CD4-positive, alpha-beta T cell treated with Interferon gamma for 1 hour (primary cell): ENCODE measurements at regions not wholly inside any gene's neighbourhood (a gene's known extent, or its start where the extent isn't known, plus 50 kb on each side); places are given as distances from the start of the nearest gene placed in this dataset.
"Not testable (repeated sequence)": the region's sequence is repeated elsewhere in the genome, so short reads cannot be mapped to it uniquely, and the experiment has no call there.

Source experiments
- DNase-seq: peaks from one replicate; pipeline ENCODE4 v3.0.0-alpha.2; 2020

GRCh38 chr6:11320914-11321597 lies 88.6 kb upstream of the NEDD9 start:
- DNase-seq, result no peak

- DNase-seq, result no peak
These were observed 86.7 kb upstream of the NEDD9 start for GRCh38 chr6:11318835-11319813.

DNA sequence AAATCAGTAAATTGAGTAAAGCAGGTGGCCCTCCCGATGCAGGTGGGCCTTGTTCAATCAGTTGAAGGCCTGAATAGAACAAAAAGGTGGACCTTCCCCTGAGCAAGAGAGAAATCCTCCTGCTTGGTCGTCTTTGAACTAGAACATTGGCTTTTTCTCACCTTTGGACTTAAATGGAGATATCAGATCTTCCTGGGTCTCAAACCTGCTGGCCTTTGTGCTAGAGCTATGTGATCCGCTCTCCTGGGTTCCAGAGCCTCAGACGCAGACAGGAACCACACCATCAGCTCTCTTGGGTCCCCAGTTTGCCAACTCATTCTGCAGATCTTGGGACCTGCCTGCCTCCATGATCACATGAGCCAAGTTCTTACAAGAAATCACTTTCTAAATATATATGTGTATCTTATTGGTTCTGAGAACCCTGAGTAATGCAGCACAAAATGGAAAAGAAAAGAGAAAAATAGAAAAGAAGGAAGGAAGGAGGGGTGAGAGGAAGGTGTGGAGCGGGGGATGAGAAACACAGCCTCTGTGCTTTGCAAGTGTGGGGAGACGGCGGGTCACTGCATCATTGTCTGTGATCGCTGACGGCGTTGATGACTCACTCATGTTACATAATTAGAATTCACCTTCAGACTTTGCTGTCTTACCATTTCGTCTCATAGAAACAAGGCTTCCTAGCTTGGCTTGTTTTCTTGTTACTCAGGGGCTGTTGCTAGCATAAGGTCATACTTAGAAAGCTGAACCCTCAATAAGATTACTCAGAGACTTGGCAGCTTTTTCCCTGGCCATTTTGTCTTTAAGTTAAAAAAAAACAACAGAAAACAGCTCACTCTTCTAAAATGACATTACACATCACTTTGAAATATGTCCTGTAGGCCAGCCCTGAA lies 85.7 kb upstream of the NEDD9 start:
- DNase-seq, result peak; percentile 80

DNA sequence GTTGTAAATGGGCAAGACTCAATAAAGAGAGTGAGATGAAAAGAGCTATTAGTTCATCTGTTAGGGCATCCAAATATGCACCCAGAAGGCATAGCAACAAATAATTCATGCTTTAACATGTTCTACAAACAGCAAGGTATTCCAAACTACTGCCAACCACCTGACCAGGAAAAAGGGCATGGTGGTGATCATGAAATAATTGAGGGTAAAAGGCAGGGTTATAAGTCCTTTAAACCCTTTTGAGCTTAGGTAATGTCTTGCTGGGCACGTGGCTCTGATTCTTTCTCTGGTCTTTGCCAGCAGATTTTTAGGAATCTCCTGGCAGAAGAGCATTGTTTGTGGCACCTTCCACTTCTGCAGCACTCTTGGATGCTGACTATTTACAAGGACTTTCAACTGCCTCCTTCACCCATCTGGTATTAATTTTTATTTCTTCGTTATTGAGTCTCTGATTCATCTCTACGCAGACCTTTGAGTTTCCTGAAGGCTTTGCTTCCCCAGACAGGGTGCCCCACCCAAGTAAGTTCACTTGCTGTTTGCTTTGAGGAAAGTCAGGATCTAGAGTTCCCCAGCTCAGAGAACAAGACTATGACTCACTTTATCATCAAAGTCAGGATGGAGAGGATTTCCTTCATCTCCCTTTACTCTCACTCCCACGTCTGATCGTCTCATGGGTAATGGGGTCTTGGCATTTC lies 83.4 kb upstream of the NEDD9 start:
- no peak for DNase-seq

GRCh38 chr6:11313207-11313606 lies 80.7 kb upstream of the NEDD9 start:
- no peak for DNase-seq

DNA sequence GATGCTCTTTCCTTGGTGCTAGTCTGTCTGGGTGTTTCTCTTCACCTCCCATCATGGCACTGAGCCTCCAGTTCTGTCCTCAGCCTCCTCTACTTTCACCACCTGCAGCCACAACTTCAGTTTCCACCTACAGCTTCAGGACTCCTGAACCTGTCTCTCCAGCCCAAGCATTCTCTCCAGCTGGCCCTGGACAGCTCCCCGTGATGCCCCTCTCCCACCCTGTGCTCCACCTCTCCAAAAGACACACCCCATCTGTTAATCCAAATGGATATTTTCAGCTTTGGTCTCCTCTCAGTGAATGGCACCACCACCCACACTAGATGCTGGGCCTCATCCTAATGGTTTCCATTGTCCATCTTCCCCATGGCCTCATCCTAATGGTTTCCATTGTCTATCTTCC lies 79.5 kb upstream of the NEDD9 start:
- no peak for DNase-seq

DNA sequence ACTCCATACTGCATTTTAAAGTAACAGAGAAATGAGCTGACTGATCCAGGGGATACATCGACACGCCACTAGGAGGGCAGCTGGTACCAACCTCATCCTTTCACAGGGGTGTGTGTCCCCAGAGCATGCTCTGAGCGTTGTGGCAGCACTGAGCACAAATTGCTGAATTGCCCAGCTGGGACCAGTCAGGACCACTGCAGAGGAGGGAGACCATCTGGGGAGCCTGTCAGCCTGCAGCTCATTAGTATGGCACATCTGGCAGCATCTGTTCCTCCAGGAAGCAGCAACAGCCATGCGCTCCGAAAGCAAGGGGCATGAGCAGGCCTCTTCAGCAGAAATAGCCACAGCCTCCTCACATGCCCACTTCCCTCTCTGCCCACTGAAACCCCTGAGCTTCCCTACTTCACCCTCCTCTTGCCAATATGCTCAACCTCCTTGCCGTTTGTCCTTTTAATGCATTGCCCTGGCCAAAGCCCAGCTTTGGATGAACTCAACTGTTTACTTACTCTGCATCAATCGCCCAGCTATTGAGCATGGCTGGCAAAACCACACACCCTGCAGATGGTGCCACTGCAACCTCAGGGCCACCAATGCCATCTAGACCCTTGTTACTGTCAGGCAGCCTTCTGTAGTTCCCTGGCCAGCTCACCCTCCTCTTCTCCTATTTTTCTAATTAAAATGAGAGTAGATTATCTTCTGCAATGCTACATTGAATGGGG lies 77.6 kb upstream of the NEDD9 start:
- no peak for DNase-seq

GRCh38 chr6:11307226-11307625 lies 74.8 kb upstream of the NEDD9 start:
- DNase-seq, result no peak

GRCh38 chr6:11304946-11305345 lies 72.5 kb upstream of the NEDD9 start:
- DNase-seq, result no peak

DNA sequence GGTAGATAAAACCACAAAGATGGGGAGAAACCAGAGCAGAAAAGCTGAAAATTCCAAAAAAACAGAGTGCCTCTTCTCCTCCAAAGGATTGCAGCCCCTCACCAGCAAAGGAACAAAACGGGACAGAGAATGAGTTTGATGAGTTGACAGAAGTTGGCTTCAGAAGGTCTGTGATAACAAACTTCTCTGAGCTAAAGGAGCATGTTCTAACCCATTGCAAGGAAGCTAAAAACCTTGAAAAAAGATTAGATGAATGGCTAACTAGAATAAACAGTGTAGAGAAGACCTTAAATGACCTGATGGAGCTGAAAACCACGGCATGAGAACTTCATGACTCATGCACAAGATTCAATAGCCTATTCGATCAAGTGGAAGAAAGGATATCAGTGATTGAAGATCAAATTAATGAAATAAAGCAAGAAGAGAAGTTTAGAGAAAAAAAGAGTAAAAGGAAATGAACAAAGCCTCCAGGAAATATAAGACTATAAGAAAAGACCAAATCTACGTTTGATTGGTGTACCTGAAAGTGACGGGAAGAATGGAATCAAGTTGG lies 67.5 kb upstream of the NEDD9 start:
- DNase-seq, result not testable (repeated sequence)

DNA sequence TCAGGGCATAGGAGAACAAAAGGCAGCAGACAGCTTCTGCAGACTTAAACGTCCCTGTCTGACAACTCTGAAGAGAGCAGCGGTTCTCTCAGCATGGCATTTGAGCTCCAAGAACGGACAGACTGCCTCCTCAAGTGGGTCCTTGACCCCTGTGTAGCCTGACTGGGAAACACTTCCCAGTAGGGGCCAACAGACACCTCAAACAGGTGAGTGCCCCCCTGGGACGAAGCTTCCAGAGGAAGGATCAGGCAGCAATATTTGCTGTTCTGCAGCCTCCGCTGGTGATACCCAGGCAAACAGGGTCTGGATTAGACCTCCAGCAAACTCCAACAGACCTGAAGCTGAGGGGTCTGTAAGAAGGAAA lies 66.9 kb upstream of the NEDD9 start:
- not testable (repeated sequence) for DNase-seq

GRCh38 chr6:11298651-11299420 lies 66.4 kb upstream of the NEDD9 start:
- DNase-seq, result no peak

GRCh38 chr6:11297376-11297729 lies 64.9 kb upstream of the NEDD9 start:
- DNase-seq, result no peak

GRCh38 chr6:11296449-11297375 lies 64.2 kb upstream of the NEDD9 start:
- no peak for DNase-seq

DNA sequence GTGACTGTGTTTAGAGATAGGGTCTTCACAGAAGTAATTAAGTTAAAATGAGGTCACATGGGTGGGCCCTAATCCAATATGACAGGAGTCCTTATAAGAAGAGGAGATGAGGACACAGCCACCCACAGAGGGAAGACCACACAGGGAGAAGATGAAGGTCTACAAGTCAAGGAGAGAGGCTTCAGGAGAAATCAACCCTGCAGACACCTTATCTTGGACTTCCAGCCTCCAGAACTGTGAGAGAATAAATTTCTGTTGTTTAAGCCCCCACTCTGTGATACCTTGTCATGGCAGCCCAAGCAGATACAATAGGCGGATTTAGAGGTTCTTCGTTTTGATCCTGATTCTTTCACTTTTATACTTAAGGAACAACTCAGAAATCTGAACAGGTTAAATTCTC lies 63.5 kb upstream of the NEDD9 start:
- DNase-seq, result no peak

DNA sequence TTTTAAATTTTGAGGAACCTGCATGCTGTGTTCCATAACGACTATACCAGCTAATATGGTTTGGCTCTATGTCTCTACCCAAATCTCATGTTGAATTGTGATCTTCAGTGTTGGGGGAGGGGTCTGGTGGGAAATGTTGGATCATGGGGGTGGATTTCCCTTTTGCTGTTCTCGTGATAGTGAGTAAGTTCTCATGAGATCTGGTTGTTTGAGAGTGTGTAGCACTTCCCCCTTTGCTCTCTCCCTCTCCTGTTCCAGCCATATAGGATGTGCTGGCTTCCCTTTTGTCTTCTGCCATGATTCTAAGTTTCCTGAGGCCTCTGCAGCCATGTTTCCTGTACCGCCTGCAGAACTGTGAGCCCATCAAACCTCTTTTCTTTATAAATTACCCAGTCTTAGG lies 61.8 kb upstream of the NEDD9 start:
- no peak for DNase-seq

- no peak for DNase-seq
These were observed 60.2 kb upstream of the NEDD9 start for GRCh38 chr6:11292594-11293236.

GRCh38 chr6:11292091-11292490 lies 59.6 kb upstream of the NEDD9 start:
- DNase-seq, result no peak

GRCh38 chr6:11291582-11291981 lies 59.1 kb upstream of the NEDD9 start:
- no peak for DNase-seq
